Left hindlimb (tissue), 1 donor: ENCODE measurements at regions not wholly inside any gene's neighbourhood (a gene's known extent, or its start where the extent isn't known, plus 50 kb on each side); places are given as distances from the start of the nearest gene placed in this dataset.
"Not testable (repeated sequence)": the region's sequence is repeated elsewhere in the genome, so short reads cannot be mapped to it uniquely, and the experiment has no call there.

Experiments used
- DNase-seq: peaks from one replicate; pipeline ENCODE4 v3.0.0-alpha.2; 2018

- DNase-seq, result no peak
Measured at GRCh38 chr4:133275246-133275645, 126.2 kb downstream of the PCDH10 start.

GRCh38 chr4:133273401-133273800, 124.3 kb downstream of the PCDH10 start:
- DNase-seq, result no peak

GRCh38 chr4:133270021-133270570, 121.0 kb downstream of the PCDH10 start:
- no peak for DNase-seq

GRCh38 chr4:133268205-133268604, 119.1 kb downstream of the PCDH10 start:
- no peak for DNase-seq

GRCh38 chr4:133267506-133267905, 118.4 kb downstream of the PCDH10 start:
- DNase-seq, result not testable (repeated sequence)

GRCh38 chr4:133266966-133267365, 117.9 kb downstream of the PCDH10 start:
- not testable (repeated sequence) for DNase-seq

GRCh38 chr4:133264251-133264650, 115.2 kb downstream of the PCDH10 start:
- DNase-seq, result not testable (repeated sequence)

GRCh38 chr4:133263104-133263503, 114.0 kb downstream of the PCDH10 start:
- DNase-seq, result no peak

- no peak for DNase-seq
Measured at GRCh38 chr4:133247861-133248260, 98.8 kb downstream of the PCDH10 start.

GRCh38 chr4:133245226-133245625, 96.1 kb downstream of the PCDH10 start:
- DNase-seq, result no peak
